Right atrium auricular region (tissue), 2 donors: ENCODE measurements at regions not wholly inside any gene's neighbourhood (a gene's known extent, or its start where the extent isn't known, plus 50 kb on each side); places are given as distances from the start of the nearest gene placed in this dataset.

Source experiments
- DNase-seq: peaks from one replicate; pipeline ENCODE4 v3.0.0-alpha.2; 2019; ENCODE audit warnings: low spot score
- H3K27ac ChIP-seq, 2 donors: fragments of 200-600 bp; sonication (generic); 1 replicate in 1 of 2; 2 replicates in 1 of 2; pipeline ENCODE4 v1.5.1; 2016 to 2019
- H3K27me3 ChIP-seq, 2 donors: fragments of 200-600 bp; sonication (generic); one replicate each; pipeline versions ENCODE4 v1.5.1 to v1.6.0; 2017 to 2019
- H3K36me3 ChIP-seq: fragments of 200-600 bp; sonication (generic); one replicate; pipeline ENCODE4 v1.5.1; 2016
- H3K4me1 ChIP-seq, 2 donors: fragments of 200-600 bp; sonication (generic); one replicate each; pipeline versions ENCODE4 v1.5.1 to v1.6.0; 2017 to 2019
- H3K4me3 ChIP-seq, 2 donors: fragments of 200-600 bp; sonication (generic); 1 replicate in 1 of 2; 2 replicates in 1 of 2; pipeline ENCODE4 v1.5.1; 2017 to 2019; ENCODE audit warnings: mild to moderate bottlenecking in 1 of 2, moderate library complexity in 1 of 2
- H3K9me3 ChIP-seq, 2 donors: fragments of 200-600 bp; sonication (generic); one replicate each; pipeline ENCODE4 v1.5.1; 2019
- TF ChIP-seq, protein P1 (sequence below), 2 donors: fragments of 200-600 bp; sonication (generic); IDR thresholded peaks; one replicate each; pipeline ENCODE4 v1.5.1; 2019; ENCODE audit warnings: antibody characterized with exemption in 2 of 2

DNA sequence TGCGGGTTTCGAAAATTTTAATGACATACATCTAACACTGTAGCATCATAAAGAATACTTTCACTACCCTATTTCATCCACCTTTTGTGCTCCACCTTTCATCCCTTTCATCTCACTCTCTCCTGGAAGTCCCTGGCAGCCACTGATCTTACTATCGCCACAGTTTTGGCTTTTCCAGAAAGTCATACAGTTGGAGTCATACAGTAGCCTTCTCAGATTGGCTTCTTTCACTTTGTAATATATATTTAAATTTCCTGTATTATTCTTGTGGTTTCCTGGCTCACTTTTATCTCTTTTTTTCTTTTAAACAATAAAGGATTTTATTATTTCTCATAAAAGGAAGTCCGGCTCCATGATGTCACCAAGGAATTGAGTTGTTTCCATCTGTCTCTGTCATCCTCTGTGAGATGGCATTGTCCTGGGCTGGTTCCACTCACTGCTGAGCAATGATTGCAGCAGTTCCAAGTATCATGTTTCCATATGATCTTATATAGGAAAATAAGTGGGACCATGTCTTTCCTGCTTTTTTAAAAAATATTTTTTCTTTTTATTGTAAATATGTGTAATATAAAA lies 626.3 kb downstream of the POM121L12 start:
- no peaks in the 10 kb centered on the region for H3K4me1 ChIP-seq

DNA sequence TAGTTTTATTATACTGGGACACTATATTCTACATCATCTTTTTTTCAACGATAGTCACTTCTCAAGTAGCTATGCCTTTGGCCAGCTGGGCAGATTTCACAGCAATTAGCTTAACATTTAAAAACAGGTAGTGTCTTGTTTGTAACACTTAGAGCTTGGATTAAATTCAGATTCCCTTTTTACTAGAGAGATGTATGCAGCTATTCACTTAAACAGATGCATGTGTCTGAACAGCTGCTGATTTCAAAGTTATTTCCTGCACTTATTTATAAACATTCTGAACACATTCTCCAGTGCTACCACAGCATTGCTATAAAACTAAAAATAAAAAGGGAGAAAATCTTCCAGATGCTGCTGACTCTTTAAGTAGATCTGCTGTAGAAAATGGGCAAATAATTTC lies 637.2 kb downstream of the POM121L12 start:
- H3K9me3 ChIP-seq: peaks cover 0 to 12% of the 10 kb centered on the region in 2 donors
- no peak for DNase-seq
- H3K27ac ChIP-seq: no peak overlapping the region
- no peaks in the 10 kb centered on the region for H3K4me1 ChIP-seq
- no peaks in the 10 kb centered on the region for H3K36me3 ChIP-seq
- H3K27me3 ChIP-seq: no peaks in the 10 kb centered on the region
- TF ChIP-seq, protein P1, sequence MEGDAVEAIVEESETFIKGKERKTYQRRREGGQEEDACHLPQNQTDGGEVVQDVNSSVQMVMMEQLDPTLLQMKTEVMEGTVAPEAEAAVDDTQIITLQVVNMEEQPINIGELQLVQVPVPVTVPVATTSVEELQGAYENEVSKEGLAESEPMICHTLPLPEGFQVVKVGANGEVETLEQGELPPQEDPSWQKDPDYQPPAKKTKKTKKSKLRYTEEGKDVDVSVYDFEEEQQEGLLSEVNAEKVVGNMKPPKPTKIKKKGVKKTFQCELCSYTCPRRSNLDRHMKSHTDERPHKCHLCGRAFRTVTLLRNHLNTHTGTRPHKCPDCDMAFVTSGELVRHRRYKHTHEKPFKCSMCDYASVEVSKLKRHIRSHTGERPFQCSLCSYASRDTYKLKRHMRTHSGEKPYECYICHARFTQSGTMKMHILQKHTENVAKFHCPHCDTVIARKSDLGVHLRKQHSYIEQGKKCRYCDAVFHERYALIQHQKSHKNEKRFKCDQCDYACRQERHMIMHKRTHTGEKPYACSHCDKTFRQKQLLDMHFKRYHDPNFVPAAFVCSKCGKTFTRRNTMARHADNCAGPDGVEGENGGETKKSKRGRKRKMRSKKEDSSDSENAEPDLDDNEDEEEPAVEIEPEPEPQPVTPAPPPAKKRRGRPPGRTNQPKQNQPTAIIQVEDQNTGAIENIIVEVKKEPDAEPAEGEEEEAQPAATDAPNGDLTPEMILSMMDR (IDR thresholded peaks at IDR 0.05): no peak
- H3K4me3 ChIP-seq: no peak overlapping the region

More for the DNA sequence above, 626.3 kb downstream of the POM121L12 start:
- no peak overlapping the region for H3K4me3 ChIP-seq
- DNase-seq: no peak
- H3K27ac ChIP-seq: no peak overlapping the region
- no peaks in the 10 kb centered on the region for H3K36me3 ChIP-seq
- TF ChIP-seq, protein P1 (IDR thresholded peaks at IDR 0.05): no peak
- H3K9me3 ChIP-seq: peaks cover 0 to 6% of the 10 kb centered on the region in 2 donors
- no peaks in the 10 kb centered on the region for H3K27me3 ChIP-seq

DNA sequence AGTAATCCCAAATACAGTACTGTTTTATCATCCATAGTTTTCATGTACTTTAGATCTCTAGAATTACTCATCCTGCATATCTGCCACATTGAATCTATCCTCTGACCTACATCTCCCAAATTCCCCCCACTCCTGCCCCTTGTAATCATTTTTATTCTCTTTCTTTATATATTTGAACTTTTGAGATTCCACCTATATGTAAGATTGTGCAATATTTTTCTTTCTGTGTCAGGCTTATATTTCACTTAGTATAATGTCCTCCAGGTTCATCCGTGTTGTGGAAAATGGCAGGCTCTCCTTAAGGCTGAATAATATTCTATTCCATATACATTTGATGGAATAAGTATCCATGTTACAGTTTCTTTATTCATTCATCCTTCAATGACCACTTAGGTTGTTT lies 640.4 kb downstream of the POM121L12 start:
- H3K4me1 ChIP-seq: no peaks in the 10 kb centered on the region
- TF ChIP-seq, protein P1 (IDR thresholded peaks at IDR 0.05): no peak
- no peak for DNase-seq
- H3K36me3 ChIP-seq: no peaks in the 10 kb centered on the region
- no peak overlapping the region for H3K27ac ChIP-seq
- H3K27me3 ChIP-seq: no peaks in the 10 kb centered on the region
- no peak overlapping the region for H3K4me3 ChIP-seq
- H3K9me3 ChIP-seq: peaks cover 0 to 3% of the 10 kb centered on the region in 2 donors

DNA sequence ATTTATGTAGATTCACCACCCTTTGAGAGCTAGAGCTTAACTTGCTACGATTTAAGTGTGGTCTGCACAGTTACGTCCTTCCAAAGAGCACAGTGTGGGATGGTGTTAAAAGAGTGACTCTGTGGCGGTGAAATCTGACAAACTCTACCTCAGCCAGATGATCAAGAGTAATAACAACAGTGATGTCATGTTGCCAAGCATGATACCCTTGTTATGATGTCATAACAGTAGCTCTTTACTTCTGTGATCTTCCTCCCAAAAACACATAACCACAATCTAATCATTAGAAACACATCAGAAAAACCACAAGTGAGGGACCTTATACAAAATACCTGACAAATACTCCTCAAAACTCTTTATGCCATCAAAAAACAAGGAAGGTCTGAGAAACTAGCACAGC lies 649.3 kb downstream of the POM121L12 start:
- DNase-seq: no peak
- no peaks in the 10 kb centered on the region for H3K4me1 ChIP-seq
- no peaks in the 10 kb centered on the region for H3K9me3 ChIP-seq
- no peak overlapping the region for H3K27ac ChIP-seq
- H3K27me3 ChIP-seq: no peaks in the 10 kb centered on the region
- TF ChIP-seq, protein P1 (IDR thresholded peaks at IDR 0.05): no peak
- H3K36me3 ChIP-seq: no peaks in the 10 kb centered on the region
- no peak overlapping the region for H3K4me3 ChIP-seq

DNA sequence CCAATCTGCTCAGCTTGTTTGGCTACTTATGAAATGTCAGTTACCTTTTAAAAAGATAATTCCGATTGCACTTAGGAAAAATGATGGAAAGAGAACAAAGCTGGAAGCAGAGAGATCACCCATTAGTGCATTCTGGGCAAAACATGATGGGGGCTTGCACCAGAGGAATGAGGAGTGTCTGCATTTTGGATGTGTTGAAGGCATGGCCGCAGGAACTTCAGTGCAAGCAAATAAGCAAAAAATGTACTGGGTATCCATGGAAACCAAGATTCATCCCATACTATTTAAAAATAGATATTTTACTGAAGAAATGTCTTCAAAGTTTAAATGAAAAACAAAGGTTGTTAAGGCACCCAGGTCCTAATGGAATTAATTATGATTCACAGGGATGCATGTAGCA lies 655.0 kb downstream of the POM121L12 start:
- TF ChIP-seq, protein P1 (IDR thresholded peaks at IDR 0.05): no peak
- DNase-seq: no peak
- H3K4me3 ChIP-seq: no peak overlapping the region
- H3K36me3 ChIP-seq: no peaks in the 10 kb centered on the region
- H3K27me3 ChIP-seq: no peaks in the 10 kb centered on the region
- no peaks in the 10 kb centered on the region for H3K4me1 ChIP-seq
- no peak overlapping the region for H3K27ac ChIP-seq
- H3K9me3 ChIP-seq: no peaks in the 10 kb centered on the region

DNA sequence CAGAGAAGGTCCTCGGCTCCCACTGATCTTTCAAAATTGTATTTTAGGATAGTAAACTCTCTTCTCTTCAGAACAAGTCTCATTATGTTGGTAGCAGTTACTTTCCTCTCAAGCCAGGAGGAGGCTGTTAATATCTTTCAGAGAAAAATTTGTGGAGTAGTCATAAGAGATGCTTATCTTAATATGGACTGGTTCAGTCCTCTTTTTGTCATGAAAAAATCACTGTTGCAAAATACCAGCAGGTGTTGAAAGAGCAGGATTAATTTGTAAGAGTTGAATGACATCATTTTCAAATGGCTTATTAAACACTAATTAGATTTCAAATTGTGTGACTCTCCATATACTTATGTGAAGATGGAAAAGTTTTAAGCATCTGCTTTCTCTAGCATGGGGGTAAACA lies 662.5 kb downstream of the POM121L12 start:
- no peak overlapping the region for H3K4me3 ChIP-seq
- H3K9me3 ChIP-seq: no peaks in the 10 kb centered on the region
- no peak for DNase-seq
- H3K27ac ChIP-seq: no peak overlapping the region
- TF ChIP-seq, protein P1 (IDR thresholded peaks at IDR 0.05): no peak
- no peaks in the 10 kb centered on the region for H3K4me1 ChIP-seq
- H3K36me3 ChIP-seq: no peaks in the 10 kb centered on the region
- H3K27me3 ChIP-seq: no peaks in the 10 kb centered on the region
